WTC11 (cell line): ENCODE measurements at regions not wholly inside any gene's neighbourhood (a gene's known extent, or its start where the extent isn't known, plus 50 kb on each side); places are given as distances from the start of the nearest gene placed in this dataset.

Experiments used
- ATAC-seq: fragments of 200-7000 bp; cut with Tn5 transposase; 2 replicates; pipeline ENCODE4 v1.10.0; 2021; ENCODE audit warnings: mild to moderate bottlenecking, moderate library complexity
- CTCF ChIA-PET: fragments of 300-600 bp; sonication (Branson Sonifier 250); formaldehyde crosslinking; loops from one replicate; lab custom pipeline; 2021; ENCODE audit warnings: antibody characterized with exemption; lab: Charles Lee
- POLR2A ChIA-PET: fragments of 350-600 bp; sonication (Branson Sonifier 250); formaldehyde crosslinking; loops from one replicate; lab custom pipeline; 2021; ENCODE audit warnings: antibody characterized with exemption; lab: Charles Lee
- DNase-seq: peaks from one replicate; pipeline ENCODE4 v3.0.0; 2021; ENCODE audit warnings: low spot score
- H3K27ac Mint-ChIP-seq: 2 replicates; pipeline ENCODE4 v1.8.0; 2021; ENCODE audit warnings: mixed read lengths
- H3K27me3 Mint-ChIP-seq: 2 replicates; pipeline ENCODE4 v1.8.0; 2021; ENCODE audit warnings: low read depth, mild to moderate bottlenecking, moderate library complexity, mixed read lengths
- H3K36me3 Mint-ChIP-seq: 2 replicates; pipeline ENCODE4 v1.8.0; 2021; ENCODE audit warnings: mixed read lengths
- H3K4me1 Mint-ChIP-seq: 2 replicates; pipeline ENCODE4 v1.8.0; 2022; ENCODE audit warnings: mixed read lengths
- H3K4me3 Mint-ChIP-seq: 2 replicates; pipeline ENCODE4 v1.8.0; 2021; ENCODE audit warnings: mild to moderate bottlenecking, moderate library complexity, mixed read lengths
- H3K9me3 Mint-ChIP-seq: 2 replicates; pipeline ENCODE4 v1.8.0; 2021; ENCODE audit warnings: mixed read lengths
- ATF1 ChIP-seq: sonication (generic); formaldehyde crosslinking; IDR thresholded peaks from 2 replicates; pipeline ENCODE4 v1.8.1; 2023; ENCODE audit warnings: mild to moderate bottlenecking, moderate library complexity, missing genetic modification reagents
- CREB1 ChIP-seq: sonication (generic); formaldehyde crosslinking; IDR thresholded peaks from 2 replicates; pipeline ENCODE4 v1.8.0; 2023; ENCODE audit warnings: mild to moderate bottlenecking, missing genetic modification reagents
- ESRRA ChIP-seq: sonication (generic); formaldehyde crosslinking; IDR thresholded peaks from 2 replicates; pipeline ENCODE4 v1.8.1; 2022; ENCODE audit warnings: mild to moderate bottlenecking, missing genetic modification reagents, borderline replicate concordance
- GRHL2 ChIP-seq: fragments of 250-450 bp; sonication (Bioruptor Pico); IDR thresholded peaks from 2 replicates; pipeline ENCODE4 v1.8.0; 2022; ENCODE audit warnings: mild to moderate bottlenecking, moderate library complexity; ENCODE audit not compliant: insufficient replicate concordance, severe bottlenecking
- GTF2I ChIP-seq: fragments of 250-450 bp; sonication (Bioruptor Pico); conservative IDR thresholded peaks from 2 replicates; pipeline ENCODE4 v1.4.0; 2021; ENCODE audit warnings: mild to moderate bottlenecking
- HMGA2 ChIP-seq: fragments of 250-450 bp; sonication (Bioruptor Pico); IDR thresholded peaks from 2 replicates; pipeline ENCODE4 v1.4.0; 2021; ENCODE audit warnings: mild to moderate bottlenecking, moderate library complexity
- MYBL2 ChIP-seq: sonication (generic); formaldehyde crosslinking; IDR thresholded peaks from 2 replicates; pipeline ENCODE4 v1.8.1; 2023; ENCODE audit warnings: mild to moderate bottlenecking, moderate library complexity, missing genetic modification reagents
- TEAD1 ChIP-seq: sonication (generic); formaldehyde crosslinking; IDR thresholded peaks from 2 replicates; pipeline ENCODE4 v1.8.0; 2022; ENCODE audit warnings: mild to moderate bottlenecking, missing genetic modification reagents
- TEAD4 ChIP-seq: sonication (generic); formaldehyde crosslinking; IDR thresholded peaks from 2 replicates; pipeline ENCODE4 v1.8.0; 2022; ENCODE audit warnings: mild to moderate bottlenecking, missing genetic modification reagents
- TP53 ChIP-seq: sonication (generic); formaldehyde crosslinking; IDR thresholded peaks from 2 replicates; pipeline ENCODE4 v1.8.1; 2023; ENCODE audit warnings: mild to moderate bottlenecking, missing genetic modification reagents
- ZBTB21 ChIP-seq: sonication (generic); formaldehyde crosslinking; IDR thresholded peaks from 2 replicates; pipeline ENCODE4 v1.8.1; 2023; ENCODE audit warnings: mild to moderate bottlenecking, missing genetic modification reagents, borderline replicate concordance
- ZBTB43 ChIP-seq: sonication (generic); formaldehyde crosslinking; IDR thresholded peaks from 2 replicates; pipeline ENCODE4 v1.8.1; 2023; ENCODE audit warnings: mild to moderate bottlenecking, missing genetic modification reagents
- ZNF121 ChIP-seq: sonication (generic); formaldehyde crosslinking; IDR thresholded peaks from 2 replicates; pipeline ENCODE4 v1.8.0; 2023; ENCODE audit warnings: missing genetic modification reagents
- ZNF232 ChIP-seq: sonication (generic); formaldehyde crosslinking; IDR thresholded peaks from 2 replicates; pipeline ENCODE4 v1.8.0; 2022; ENCODE audit warnings: mild to moderate bottlenecking, missing genetic modification reagents
- ZNF263 ChIP-seq: sonication (generic); formaldehyde crosslinking; IDR thresholded peaks from 2 replicates; pipeline ENCODE4 v1.8.1; 2022; ENCODE audit warnings: low read depth, mild to moderate bottlenecking, moderate library complexity, missing genetic modification reagents
- ZNF317 ChIP-seq: sonication (generic); formaldehyde crosslinking; IDR thresholded peaks from 2 replicates; pipeline ENCODE4 v1.8.1; 2023; ENCODE audit warnings: low read depth, mild to moderate bottlenecking, moderate library complexity, missing genetic modification reagents, borderline replicate concordance
- ZNF396 ChIP-seq: fragments of 250-450 bp; sonication (Bioruptor Pico); IDR thresholded peaks from 2 replicates; pipeline ENCODE4 v1.8.0; 2021; ENCODE audit warnings: mild to moderate bottlenecking, moderate library complexity, borderline replicate concordance
- ZNF671 ChIP-seq: fragments of 250-450 bp; sonication (Bioruptor Pico); IDR thresholded peaks from 2 replicates; pipeline ENCODE4 v1.8.0; 2021; ENCODE audit warnings: mild to moderate bottlenecking
- TF ChIP-seq, protein P1 (sequence below): sonication (generic); formaldehyde crosslinking; IDR thresholded peaks from 2 replicates; pipeline ENCODE4 v1.8.1; 2022; ENCODE audit warnings: low read depth, missing genetic modification reagents, borderline replicate concordance
- TF ChIP-seq, protein P2 (sequence below): sonication (generic); formaldehyde crosslinking; IDR thresholded peaks from 2 replicates; pipeline ENCODE4 v1.8.0; 2022; ENCODE audit warnings: mild to moderate bottlenecking, missing genetic modification reagents
- TF ChIP-seq, protein P3 (sequence below): sonication (generic); formaldehyde crosslinking; IDR thresholded peaks from 2 replicates; pipeline ENCODE4 v1.8.1; 2023; ENCODE audit warnings: mild to moderate bottlenecking, missing genetic modification reagents, moderate library complexity

DNA sequence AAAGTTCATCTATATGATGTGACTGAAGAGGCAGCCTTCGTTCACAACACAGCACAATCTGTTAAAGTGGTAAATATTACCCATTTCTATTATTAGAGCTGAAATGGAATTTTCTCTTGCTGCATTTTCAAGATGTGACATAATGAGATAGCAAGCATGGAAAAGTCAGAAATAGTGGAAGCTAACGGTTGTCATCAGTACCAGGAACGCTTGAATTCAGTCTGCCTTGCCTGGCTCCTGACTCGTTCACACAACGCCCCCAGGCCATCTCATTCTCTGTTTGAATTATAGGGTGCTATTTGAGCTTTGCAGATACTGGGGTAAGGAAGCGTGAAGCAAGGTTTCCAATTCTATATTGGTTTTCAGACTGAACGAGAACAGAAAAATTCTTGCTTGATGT lies 116.5 kb upstream of the MAP3K7 start:
- H3K27me3 Mint-ChIP-seq = no peaks in the 10 kb centered on the region
- no peak overlapping the region for H3K4me3 Mint-ChIP-seq
- POLR2A ChIA-PET = no interaction called here
- no peak for DNase-seq
- 0 out of 2 replicates have a peak, but pooled peaks cover 2% of the 10 kb centered on the region for H3K36me3 Mint-ChIP-seq
- CTCF ChIA-PET = interaction anchor here (0.9 kb wide), 1 partner anchor 10 kb away, joined by 3 read pairs; no protein-coding TSS in a partner anchor
- TF ChIP-seq, protein P1, sequence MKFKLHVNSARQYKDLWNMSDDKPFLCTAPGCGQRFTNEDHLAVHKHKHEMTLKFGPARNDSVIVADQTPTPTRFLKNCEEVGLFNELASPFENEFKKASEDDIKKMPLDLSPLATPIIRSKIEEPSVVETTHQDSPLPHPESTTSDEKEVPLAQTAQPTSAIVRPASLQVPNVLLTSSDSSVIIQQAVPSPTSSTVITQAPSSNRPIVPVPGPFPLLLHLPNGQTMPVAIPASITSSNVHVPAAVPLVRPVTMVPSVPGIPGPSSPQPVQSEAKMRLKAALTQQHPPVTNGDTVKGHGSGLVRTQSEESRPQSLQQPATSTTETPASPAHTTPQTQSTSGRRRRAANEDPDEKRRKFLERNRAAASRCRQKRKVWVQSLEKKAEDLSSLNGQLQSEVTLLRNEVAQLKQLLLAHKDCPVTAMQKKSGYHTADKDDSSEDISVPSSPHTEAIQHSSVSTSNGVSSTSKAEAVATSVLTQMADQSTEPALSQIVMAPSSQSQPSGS (CRISPR knock-in tag) = no peak
- TF ChIP-seq ZNF671 (CRISPR knock-in tag) (no peak), ZNF317 (CRISPR knock-in tag) (no peak), TP53 (CRISPR knock-in tag) (no peak), CREB1 (CRISPR knock-in tag) (no peak), ZNF396 (CRISPR knock-in tag) (no peak), ESRRA (CRISPR knock-in tag) (no peak), ATF1 (CRISPR knock-in tag) (no peak), GTF2I (CRISPR knock-in tag) (no peak), HMGA2 (CRISPR knock-in tag) (no peak), MYBL2 (no peak)
- TF ChIP-seq, protein P2, sequence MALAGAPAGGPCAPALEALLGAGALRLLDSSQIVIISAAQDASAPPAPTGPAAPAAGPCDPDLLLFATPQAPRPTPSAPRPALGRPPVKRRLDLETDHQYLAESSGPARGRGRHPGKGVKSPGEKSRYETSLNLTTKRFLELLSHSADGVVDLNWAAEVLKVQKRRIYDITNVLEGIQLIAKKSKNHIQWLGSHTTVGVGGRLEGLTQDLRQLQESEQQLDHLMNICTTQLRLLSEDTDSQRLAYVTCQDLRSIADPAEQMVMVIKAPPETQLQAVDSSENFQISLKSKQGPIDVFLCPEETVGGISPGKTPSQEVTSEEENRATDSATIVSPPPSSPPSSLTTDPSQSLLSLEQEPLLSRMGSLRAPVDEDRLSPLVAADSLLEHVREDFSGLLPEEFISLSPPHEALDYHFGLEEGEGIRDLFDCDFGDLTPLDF (CRISPR knock-in tag) = no peak
- TF ChIP-seq, protein P3, sequence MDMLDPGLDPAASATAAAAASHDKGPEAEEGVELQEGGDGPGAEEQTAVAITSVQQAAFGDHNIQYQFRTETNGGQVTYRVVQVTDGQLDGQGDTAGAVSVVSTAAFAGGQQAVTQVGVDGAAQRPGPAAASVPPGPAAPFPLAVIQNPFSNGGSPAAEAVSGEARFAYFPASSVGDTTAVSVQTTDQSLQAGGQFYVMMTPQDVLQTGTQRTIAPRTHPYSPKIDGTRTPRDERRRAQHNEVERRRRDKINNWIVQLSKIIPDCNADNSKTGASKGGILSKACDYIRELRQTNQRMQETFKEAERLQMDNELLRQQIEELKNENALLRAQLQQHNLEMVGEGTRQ (CRISPR knock-in tag) = no peak
- H3K9me3 Mint-ChIP-seq = no peaks in the 10 kb centered on the region
- H3K27ac Mint-ChIP-seq = no peak overlapping the region
- H3K4me1 Mint-ChIP-seq = peaks cover 46% of the 10 kb centered on the region
- ATAC-seq = no peak

- H3K9me3 Mint-ChIP-seq = no peaks in the 10 kb centered on the region
- no peak overlapping the region for H3K4me3 Mint-ChIP-seq
- H3K27ac Mint-ChIP-seq = 0 out of 2 replicates have a peak overlapping the region, but pooled peaks have one; percentile 4
- H3K36me3 Mint-ChIP-seq = 0 out of 2 replicates have a peak, but pooled peaks cover 2% of the 10 kb centered on the region
- H3K4me1 Mint-ChIP-seq = peaks cover 40% of the 10 kb centered on the region
- ATAC-seq (no peak), DNase-seq (no peak)
- ChIA-PET CTCF (no interaction called here), POLR2A (interaction anchor here (1.0 kb wide), 2 partner anchors 34 to 91 kb away, joined by 3 to 4 read pairs; no protein-coding TSS in a partner anchor)
- TF ChIP-seq ZNF232 (CRISPR knock-in tag) (no peak), ZNF263 (CRISPR knock-in tag) (no peak), ZNF121 (CRISPR knock-in tag) (no peak), ZBTB43 (CRISPR knock-in tag) (no peak), ZBTB21 (CRISPR knock-in tag) (no peak), TEAD4 (CRISPR knock-in tag) (no peak), GRHL2 (CRISPR knock-in tag) (no peak), TEAD1 (CRISPR knock-in tag) (no peak)
- TF ChIP-seq, protein P3 (CRISPR knock-in tag) = no peak
- H3K27me3 Mint-ChIP-seq = no peaks in the 10 kb centered on the region
Measured at GRCh38 chr6:90701926-90702325, 115.1 kb upstream of the MAP3K7 start.
